ENCODE measurements at regions not wholly inside any gene's neighbourhood (a gene's known extent, or its start where the extent isn't known, plus 50 kb on each side); places are given as distances from the start of the nearest gene placed in this dataset.

DNA sequence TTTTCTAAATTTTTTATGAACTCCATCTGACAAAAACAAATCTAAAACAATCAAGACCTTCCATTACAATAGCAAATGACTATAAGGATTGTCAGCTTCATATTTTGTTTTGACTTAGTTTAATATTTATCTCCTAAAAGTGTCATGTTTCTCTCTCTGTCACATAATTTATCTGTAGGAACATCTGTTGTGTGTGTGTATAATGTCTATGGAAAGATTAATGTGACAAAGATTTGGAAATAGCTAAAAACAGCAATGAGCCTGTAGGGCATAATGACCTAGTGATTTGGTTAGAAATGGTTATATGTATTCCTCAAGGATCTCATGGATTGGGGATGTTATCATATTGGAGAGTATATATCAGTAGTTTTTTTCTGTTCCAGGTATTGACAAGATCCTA is 69.6 kb upstream of the MDFIC start:
- Histone ChIP-seq H3K9me3 (ENCODE audit: control insufficient read depth, insufficient read depth, low read depth, low read length) (no peaks in the 10 kb centered on the region), H3K4me3 (ENCODE audit: low read depth, low read length) (no peak overlapping the region), H3K36me3 (ENCODE audit: control insufficient read depth in 2 of 2, insufficient read depth in 1 of 2, low read length in 2 of 2) (no peaks in the 10 kb centered on the region), H3K4me1 (ENCODE audit: control insufficient read depth, insufficient read depth, low read length) (peaks cover 8% of the 10 kb centered on the region), H3K27ac (ENCODE audit: extremely low read depth, low read depth, low read length) (no peak overlapping the region)
- POLR2A ChIA-PET, result no interaction called here
- TF ChIP-seq, protein P1, sequence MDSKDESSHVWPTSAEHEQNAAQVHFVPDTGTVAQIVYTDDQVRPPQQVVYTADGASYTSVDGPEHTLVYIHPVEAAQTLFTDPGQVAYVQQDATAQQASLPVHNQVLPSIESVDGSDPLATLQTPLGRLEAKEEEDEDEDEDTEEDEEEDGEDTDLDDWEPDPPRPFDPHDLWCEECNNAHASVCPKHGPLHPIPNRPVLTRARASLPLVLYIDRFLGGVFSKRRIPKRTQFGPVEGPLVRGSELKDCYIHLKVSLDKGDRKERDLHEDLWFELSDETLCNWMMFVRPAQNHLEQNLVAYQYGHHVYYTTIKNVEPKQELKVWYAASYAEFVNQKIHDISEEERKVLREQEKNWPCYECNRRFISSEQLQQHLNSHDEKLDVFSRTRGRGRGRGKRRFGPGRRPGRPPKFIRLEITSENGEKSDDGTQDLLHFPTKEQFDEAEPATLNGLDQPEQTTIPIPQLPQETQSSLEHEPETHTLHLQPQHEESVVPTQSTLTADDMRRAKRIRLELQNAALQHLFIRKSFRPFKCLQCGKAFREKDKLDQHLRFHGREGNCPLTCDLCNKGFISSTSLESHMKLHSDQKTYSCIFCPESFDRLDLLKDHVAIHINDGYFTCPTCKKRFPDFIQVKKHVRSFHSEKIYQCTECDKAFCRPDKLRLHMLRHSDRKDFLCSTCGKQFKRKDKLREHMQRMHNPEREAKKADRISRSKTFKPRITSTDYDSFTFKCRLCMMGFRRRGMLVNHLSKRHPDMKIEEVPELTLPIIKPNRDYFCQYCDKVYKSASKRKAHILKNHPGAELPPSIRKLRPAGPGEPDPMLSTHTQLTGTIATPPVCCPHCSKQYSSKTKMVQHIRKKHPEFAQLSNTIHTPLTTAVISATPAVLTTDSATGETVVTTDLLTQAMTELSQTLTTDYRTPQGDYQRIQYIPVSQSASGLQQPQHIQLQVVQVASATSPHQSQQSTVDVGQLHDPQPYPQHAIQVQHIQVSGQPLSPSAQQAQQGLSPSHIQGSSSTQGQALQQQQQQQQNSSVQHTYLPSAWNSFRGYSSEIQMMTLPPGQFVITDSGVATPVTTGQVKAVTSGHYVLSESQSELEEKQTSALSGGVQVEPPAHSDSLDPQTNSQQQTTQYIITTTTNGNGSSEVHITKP (tag by site-specific recombination; IDR thresholded peaks at IDR 0.05), result no peak
- TF ChIP-seq, protein P2, sequence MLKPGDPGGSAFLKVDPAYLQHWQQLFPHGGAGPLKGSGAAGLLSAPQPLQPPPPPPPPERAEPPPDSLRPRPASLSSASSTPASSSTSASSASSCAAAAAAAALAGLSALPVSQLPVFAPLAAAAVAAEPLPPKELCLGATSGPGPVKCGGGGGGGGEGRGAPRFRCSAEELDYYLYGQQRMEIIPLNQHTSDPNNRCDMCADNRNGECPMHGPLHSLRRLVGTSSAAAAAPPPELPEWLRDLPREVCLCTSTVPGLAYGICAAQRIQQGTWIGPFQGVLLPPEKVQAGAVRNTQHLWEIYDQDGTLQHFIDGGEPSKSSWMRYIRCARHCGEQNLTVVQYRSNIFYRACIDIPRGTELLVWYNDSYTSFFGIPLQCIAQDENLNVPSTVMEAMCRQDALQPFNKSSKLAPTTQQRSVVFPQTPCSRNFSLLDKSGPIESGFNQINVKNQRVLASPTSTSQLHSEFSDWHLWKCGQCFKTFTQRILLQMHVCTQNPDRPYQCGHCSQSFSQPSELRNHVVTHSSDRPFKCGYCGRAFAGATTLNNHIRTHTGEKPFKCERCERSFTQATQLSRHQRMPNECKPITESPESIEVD (tag by site-specific recombination; IDR thresholded peaks at IDR 0.05), result no peak
- TF ChIP-seq ZNF157 (tag by site-specific recombination; IDR thresholded peaks at IDR 0.05) (no peak), ZNF843 (tag by site-specific recombination; IDR thresholded peaks at IDR 0.05) (peak; percentile 39; the same call in 1 of the 2 replicates), ZFP41 (tag by site-specific recombination; IDR thresholded peaks at IDR 0.05; ENCODE audit: borderline replicate concordance) (no peak), ZNF23 (tag by site-specific recombination; IDR thresholded peaks at IDR 0.05; ENCODE audit: borderline replicate concordance) (no peak)
- TF ChIP-seq, protein P3, sequence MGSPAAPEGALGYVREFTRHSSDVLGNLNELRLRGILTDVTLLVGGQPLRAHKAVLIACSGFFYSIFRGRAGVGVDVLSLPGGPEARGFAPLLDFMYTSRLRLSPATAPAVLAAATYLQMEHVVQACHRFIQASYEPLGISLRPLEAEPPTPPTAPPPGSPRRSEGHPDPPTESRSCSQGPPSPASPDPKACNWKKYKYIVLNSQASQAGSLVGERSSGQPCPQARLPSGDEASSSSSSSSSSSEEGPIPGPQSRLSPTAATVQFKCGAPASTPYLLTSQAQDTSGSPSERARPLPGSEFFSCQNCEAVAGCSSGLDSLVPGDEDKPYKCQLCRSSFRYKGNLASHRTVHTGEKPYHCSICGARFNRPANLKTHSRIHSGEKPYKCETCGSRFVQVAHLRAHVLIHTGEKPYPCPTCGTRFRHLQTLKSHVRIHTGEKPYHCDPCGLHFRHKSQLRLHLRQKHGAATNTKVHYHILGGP (tag by site-specific recombination; IDR thresholded peaks at IDR 0.05), result 0 out of 2 replicates have a peak, but pooled peaks have one; percentile 66
- TF ChIP-seq, protein P4, sequence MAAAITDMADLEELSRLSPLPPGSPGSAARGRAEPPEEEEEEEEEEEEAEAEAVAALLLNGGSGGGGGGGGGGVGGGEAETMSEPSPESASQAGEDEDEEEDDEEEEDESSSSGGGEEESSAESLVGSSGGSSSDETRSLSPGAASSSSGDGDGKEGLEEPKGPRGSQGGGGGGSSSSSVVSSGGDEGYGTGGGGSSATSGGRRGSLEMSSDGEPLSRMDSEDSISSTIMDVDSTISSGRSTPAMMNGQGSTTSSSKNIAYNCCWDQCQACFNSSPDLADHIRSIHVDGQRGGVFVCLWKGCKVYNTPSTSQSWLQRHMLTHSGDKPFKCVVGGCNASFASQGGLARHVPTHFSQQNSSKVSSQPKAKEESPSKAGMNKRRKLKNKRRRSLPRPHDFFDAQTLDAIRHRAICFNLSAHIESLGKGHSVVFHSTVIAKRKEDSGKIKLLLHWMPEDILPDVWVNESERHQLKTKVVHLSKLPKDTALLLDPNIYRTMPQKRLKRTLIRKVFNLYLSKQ (tag by site-specific recombination; IDR thresholded peaks at IDR 0.05; ENCODE audit: borderline replicate concordance), result no peak
- CTCF ChIA-PET, result interaction anchor here (1.3 kb wide), 1 partner anchor 12 kb away, joined by 5 read pairs; no protein-coding TSS in a partner anchor

DNA sequence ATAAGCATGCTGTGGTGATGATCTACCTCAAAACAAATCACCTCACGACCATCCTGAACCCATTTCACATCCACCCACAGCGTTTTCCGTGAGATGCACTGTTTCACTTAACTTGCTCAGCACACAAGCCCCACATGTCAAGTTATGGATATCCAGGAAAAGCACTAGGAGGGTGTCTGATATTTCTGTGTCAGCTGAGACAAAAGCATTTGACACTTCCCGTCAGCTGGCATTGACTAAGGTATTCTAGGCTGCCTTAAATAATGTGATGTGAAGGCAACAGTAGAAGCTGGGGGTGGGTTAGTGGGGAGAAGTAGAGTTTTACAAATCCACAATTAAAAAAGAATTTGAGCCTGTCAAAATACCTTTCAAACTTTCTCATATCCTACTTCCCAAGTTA is 68.7 kb upstream of the MDFIC start:
- TF ChIP-seq, protein P5, sequence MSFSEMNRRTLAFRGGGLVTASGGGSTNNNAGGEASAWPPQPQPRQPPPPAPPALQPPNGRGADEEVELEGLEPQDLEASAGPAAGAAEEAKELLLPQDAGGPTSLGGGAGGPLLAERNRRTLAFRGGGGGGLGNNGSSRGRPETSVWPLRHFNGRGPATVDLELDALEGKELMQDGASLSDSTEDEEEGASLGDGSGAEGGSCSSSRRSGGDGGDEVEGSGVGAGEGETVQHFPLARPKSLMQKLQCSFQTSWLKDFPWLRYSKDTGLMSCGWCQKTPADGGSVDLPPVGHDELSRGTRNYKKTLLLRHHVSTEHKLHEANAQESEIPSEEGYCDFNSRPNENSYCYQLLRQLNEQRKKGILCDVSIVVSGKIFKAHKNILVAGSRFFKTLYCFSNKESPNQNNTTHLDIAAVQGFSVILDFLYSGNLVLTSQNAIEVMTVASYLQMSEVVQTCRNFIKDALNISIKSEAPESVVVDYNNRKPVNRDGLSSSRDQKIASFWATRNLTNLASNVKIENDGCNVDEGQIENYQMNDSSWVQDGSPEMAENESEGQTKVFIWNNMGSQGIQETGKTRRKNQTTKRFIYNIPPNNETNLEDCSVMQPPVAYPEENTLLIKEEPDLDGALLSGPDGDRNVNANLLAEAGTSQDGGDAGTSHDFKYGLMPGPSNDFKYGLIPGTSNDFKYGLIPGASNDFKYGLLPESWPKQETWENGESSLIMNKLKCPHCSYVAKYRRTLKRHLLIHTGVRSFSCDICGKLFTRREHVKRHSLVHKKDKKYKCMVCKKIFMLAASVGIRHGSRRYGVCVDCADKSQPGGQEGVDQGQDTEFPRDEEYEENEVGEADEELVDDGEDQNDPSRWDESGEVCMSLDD (tag by site-specific recombination; IDR thresholded peaks at IDR 0.05), result no peak
- TF ChIP-seq ZNF239 (tag by site-specific recombination; IDR thresholded peaks at IDR 0.05) (no peak), SP2 (tag by site-specific recombination; IDR thresholded peaks at IDR 0.05) (no peak), ZNF670 (tag by site-specific recombination; IDR thresholded peaks at IDR 0.05; ENCODE audit: low read depth) (no peak)
- POLR2A ChIA-PET, result no interaction called here
- no peaks in the 10 kb centered on the region for H3K36me3 ChIP-seq (ENCODE audit: control insufficient read depth in 2 of 2, insufficient read depth in 1 of 2, low read length in 2 of 2)
- CTCF ChIA-PET, result interaction anchor here (0.7 to 1.3 kb wide), 3 partner anchors 11 to 373 kb away, joined by 3 to 6 read pairs (median 5); no protein-coding TSS in a partner anchor
- no peak overlapping the region for H3K4me3 ChIP-seq (ENCODE audit: low read depth, low read length)
- H3K9me3 ChIP-seq (ENCODE audit: control insufficient read depth, insufficient read depth, low read depth, low read length), result no peaks in the 10 kb centered on the region
- H3K27ac ChIP-seq (ENCODE audit: extremely low read depth, low read depth, low read length), result no peak overlapping the region
- H3K4me1 ChIP-seq (ENCODE audit: control insufficient read depth, insufficient read depth, low read length), result peaks cover 8% of the 10 kb centered on the region

Measured in HEK293 (cell line).